GM12875 (cell line): ENCODE measurements at regions not wholly inside any gene's neighbourhood (a gene's known extent, or its start where the extent isn't known, plus 50 kb on each side); places are given as distances from the start of the nearest gene placed in this dataset.

Source experiments
- H3K4me3 ChIP-seq: one replicate; pipeline ENCODE4 v1.5.1; 2011; ENCODE audit warnings: low read depth, low read length, control low read depth
- CTCF ChIP-seq: IDR thresholded peaks from 2 replicates; pipeline ENCODE4 v1.5.1; 2011; ENCODE audit warnings: low read depth, mild to moderate bottlenecking, control low read depth, inconsistent platforms, low read length, moderate library complexity, borderline replicate concordance; ENCODE audit not compliant: insufficient read depth

- TF ChIP-seq CTCF: no peak
- H3K4me3 ChIP-seq: no peak overlapping the region
These were observed 359.1 kb upstream of the ADAMTSL1 start for GRCh38 chr9:18114559-18115475.

- no peak for TF ChIP-seq CTCF
- H3K4me3 ChIP-seq: no peak overlapping the region
These were observed 355.7 kb upstream of the ADAMTSL1 start for GRCh38 chr9:18118268-18118667.

GRCh38 chr9:18122171-18122570 is 351.8 kb upstream of the ADAMTSL1 start:
- H3K4me3 ChIP-seq: no peak overlapping the region
- TF ChIP-seq CTCF: no peak

- TF ChIP-seq CTCF: no peak
- H3K4me3 ChIP-seq: no peak overlapping the region
These were observed 349.2 kb upstream of the ADAMTSL1 start for GRCh38 chr9:18124760-18125159.

GRCh38 chr9:18126831-18127498 is 347.0 kb upstream of the ADAMTSL1 start:
- no peak overlapping the region for H3K4me3 ChIP-seq
- TF ChIP-seq CTCF: no peak

GRCh38 chr9:18127499-18127875 is 346.5 kb upstream of the ADAMTSL1 start:
- no peak overlapping the region for H3K4me3 ChIP-seq

More at GRCh38 chr9:18127499-18127875, 346.5 kb upstream of the ADAMTSL1 start:
- no peak for TF ChIP-seq CTCF
